Astrocyte of the cerebellum (primary cell): ENCODE measurements at regions not wholly inside any gene's neighbourhood (a gene's known extent, or its start where the extent isn't known, plus 50 kb on each side); places are given as distances from the start of the nearest gene placed in this dataset.

Experiments used
- DNase-seq: peaks from one replicate; pipeline ENCODE4 v3.0.0-alpha.2; 2011; ENCODE audit warnings: low read depth
- H3K4me3 ChIP-seq: 2 replicates; pipeline ENCODE4 v1.5.1; 2011; ENCODE audit warnings: mild to moderate bottlenecking, low read depth, low read length, moderate library complexity
- in situ Hi-C: cut with HindIII; loops from 2 replicates; pipeline ENCODE4 v1.10.0; 2017; ENCODE audit warnings: low sequenced_read_pairs
- TF ChIP-seq, protein P1 (sequence below): IDR thresholded peaks from 2 replicates; pipeline ENCODE4 v1.5.1; 2012; ENCODE audit warnings: low read length, low read depth, moderate library complexity, mild to moderate bottlenecking; ENCODE audit errors: missing control alignments

- in situ Hi-C loops, result no loop called here
- DNase-seq, result no peak
- no peak overlapping the region for H3K4me3 ChIP-seq
- TF ChIP-seq, protein P1, sequence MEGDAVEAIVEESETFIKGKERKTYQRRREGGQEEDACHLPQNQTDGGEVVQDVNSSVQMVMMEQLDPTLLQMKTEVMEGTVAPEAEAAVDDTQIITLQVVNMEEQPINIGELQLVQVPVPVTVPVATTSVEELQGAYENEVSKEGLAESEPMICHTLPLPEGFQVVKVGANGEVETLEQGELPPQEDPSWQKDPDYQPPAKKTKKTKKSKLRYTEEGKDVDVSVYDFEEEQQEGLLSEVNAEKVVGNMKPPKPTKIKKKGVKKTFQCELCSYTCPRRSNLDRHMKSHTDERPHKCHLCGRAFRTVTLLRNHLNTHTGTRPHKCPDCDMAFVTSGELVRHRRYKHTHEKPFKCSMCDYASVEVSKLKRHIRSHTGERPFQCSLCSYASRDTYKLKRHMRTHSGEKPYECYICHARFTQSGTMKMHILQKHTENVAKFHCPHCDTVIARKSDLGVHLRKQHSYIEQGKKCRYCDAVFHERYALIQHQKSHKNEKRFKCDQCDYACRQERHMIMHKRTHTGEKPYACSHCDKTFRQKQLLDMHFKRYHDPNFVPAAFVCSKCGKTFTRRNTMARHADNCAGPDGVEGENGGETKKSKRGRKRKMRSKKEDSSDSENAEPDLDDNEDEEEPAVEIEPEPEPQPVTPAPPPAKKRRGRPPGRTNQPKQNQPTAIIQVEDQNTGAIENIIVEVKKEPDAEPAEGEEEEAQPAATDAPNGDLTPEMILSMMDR, result no peak
These were observed 224.7 kb upstream of the POU1F1 start for GRCh38 chr3:87501076-87501475.

GRCh38 chr3:87498358-87499080 lies 222.1 kb upstream of the POU1F1 start:
- H3K4me3 ChIP-seq, result no peak overlapping the region
- DNase-seq, result no peak
- TF ChIP-seq, protein P1, result no peak
- in situ Hi-C loops, result no loop called here

DNA sequence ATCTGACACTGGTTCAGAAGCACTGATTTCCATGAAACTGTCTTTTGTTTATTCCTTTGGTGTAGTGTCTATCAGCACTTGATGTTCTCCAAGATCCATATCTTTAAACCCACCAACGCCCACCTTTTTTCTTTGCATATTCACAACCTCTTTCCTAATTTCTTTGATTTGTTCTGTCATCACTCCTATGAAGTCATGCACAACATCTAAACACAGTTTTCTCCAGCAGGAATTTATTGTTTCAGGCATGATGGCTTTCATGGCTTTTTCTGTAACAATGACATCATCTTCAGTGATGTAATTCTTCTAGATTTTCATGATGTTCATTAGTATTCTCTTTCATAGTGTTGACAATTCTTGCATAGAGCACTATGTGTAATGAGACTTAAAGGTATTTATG lies 219.6 kb upstream of the POU1F1 start:
- in situ Hi-C loops, result no loop called here
- TF ChIP-seq, protein P1, result no peak
- H3K4me3 ChIP-seq, result no peak overlapping the region
- DNase-seq, result no peak

DNA sequence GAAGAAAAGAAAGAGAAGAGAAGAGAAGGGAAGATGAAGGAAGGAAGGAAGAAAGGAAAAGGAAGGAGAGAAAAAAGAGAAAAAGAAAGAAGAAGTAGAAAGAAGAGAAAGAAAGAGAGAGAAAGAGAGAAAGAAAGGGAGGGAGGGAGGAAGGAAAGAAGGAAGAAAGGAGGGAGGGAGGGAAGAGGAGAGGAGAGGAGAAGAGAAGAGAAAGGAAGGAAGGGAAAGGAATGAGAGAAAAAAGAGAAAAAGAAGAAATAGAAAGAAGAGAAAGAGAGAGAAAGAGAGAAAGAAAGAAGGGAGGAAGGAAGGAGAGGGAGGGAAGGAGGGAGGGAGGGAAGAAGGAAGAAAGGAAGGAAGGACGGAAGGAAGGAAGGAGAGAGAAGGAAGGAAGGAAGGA lies 217.9 kb upstream of the POU1F1 start:
- no peak overlapping the region for H3K4me3 ChIP-seq
- DNase-seq, result no peak
- in situ Hi-C loops, result no loop called here
- TF ChIP-seq, protein P1, result no peak

DNA sequence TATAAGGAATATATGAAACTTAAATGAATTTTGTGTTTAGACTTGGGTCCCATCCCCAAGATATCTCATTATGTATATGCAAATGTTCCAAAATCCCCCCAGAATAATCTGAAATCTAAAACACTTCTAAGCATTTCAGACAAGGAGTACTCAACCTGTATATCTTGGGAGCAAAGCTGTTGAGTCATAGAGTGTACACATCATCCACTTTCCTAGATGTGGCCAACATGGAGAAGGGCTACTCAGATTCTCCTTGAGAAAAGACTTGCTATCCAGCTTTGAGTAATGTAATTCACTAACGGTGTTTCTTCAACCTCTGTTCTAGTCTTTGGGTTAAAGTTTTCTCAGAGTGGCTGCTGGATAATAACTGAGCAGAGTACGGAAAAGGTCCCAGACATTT lies 215.5 kb upstream of the POU1F1 start:
- H3K4me3 ChIP-seq, result no peak overlapping the region
- in situ Hi-C loops, result no loop called here
- DNase-seq, result no peak
- TF ChIP-seq, protein P1, result no peak

DNA sequence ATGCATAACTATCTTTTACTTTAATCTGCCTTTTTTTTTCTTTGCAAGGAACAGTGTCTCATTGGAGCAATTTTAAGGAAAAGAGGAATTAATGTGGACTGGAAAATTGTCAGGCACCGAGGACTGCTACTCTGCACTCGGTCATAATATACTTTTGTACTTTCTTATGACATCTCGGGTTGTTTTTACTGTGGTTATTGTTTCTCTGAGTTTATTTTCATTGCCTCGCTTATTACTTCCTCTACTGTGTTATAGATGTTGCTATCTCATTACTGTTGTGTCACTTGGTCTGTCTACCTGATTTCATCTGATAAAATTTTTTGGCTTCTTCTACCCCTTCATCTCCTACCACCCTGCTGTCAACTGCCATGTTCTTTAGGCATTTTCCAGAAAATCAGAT lies 213.5 kb upstream of the POU1F1 start:
- H3K4me3 ChIP-seq, result no peak overlapping the region
- TF ChIP-seq, protein P1, result no peak
- in situ Hi-C loops, result no loop called here
- DNase-seq, result no peak
